Globus pallidus (tissue), 1 donor: ENCODE measurements at regions not wholly inside any gene's neighbourhood (a gene's known extent, or its start where the extent isn't known, plus 50 kb on each side); places are given as distances from the start of the nearest gene placed in this dataset.

Experiments
- DNase-seq: peaks from one replicate; pipeline ENCODE4 v3.0.0-alpha.2; 2015; ENCODE audit warnings: low spot score

DNA sequence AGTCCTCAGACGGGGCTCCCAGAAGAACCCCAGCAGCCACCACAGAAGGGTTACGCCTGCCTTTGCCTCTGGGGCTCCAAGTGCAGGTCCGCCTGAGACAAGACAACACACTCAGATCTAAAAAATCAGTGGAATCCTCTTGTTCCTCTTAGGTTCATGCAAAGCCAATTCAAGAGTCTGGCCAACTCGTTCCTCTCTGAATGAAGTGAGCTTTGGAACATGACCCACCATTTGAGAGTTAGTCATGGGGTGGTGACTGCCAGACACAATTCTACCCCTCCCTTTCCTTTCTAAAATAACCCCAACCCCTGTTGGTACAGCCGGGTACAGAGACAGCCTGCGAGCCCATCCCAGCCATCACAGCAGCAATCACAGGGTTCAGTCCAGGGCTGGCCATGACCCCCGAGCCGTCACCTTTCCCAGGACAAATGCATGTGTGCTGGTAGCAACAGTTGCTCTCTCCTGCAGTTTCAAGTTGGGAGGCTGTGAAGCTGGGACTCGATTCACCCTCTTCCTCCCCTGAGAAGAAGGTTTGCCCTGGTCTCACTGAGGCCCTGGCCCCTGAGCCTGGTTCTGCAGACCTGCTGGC is 183.1 kb upstream of the SH3BP4 start:
- no peak for DNase-seq

DNA sequence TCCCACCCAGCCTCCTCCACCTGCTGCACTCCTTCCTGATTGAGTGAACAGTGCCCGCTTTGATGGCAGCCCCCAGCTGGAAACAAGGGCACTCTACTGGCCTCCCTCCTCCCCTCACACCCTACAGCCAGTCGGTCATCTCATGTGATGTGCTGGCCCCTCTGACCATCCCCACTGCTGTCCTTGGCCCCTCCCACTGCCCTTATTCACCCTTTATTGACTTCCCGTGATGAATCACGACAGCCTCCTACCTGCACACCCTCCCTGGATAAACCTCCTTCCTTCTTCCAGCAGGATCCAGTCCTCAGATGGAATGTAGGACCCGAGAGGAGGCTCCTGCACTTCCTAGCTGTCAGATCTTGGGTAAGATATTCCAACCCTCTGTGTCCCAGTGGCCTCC is 186.5 kb upstream of the SH3BP4 start:
- no peak for DNase-seq

DNA sequence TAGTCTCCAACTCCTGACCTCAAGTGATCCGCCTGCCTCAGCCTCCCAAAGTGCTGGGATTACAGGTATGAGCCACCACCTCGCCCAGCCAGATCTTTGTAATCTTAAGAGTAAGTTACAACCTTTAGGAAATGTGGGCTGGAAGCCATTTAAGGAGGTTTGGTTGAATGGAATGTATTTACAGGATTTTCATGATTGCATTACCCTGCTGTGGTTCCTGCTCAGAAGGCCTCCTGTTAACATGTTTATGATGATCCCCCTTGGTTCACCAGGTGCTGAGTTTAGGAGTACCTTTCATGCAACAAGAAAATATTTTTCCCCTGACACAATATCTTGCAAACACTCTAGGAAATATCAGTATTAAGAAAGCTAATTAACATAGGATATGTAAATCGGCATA is 187.4 kb upstream of the SH3BP4 start:
- DNase-seq: no peak

DNA sequence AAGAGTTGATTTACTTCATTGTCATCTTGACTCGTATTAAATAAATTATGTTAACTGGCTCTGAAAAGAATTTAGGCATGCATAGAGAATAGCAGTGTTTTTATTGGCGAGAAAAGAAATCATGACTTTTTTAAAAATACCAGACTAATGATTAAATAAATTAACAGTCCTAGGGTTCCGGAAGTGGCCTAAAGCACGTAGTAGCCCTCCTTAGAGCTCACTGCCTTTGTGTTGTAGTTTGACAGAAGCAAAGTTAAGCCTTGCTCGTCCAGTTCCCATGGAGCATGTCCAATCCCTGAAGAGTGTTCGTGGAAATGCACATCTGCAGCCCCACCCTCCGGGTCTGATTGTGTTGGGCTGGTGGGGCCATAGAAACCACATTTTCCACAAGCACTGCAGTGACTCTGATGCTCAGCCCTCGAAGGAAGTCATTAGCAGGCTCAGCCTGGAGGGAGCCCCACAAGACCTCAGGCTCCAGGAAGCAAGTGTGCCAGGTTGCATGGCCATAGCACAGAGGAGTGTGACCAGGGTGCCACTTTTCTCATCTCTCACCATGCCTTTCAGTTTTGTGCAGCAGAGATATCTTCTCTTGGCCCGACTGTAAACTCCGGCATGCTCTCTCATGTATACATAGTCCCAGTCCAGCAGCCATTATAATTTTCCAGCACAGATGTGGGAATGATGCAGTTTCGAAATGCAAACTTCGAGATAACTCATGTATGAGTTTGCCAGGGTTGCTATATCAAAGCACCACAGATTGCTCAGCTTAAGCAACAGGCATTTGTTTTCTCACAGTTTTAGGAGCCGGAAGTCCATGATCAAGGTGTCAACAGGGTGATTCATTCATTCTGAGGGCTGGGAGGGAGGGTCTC is 188.6 kb upstream of the SH3BP4 start:
- no peak for DNase-seq

DNA sequence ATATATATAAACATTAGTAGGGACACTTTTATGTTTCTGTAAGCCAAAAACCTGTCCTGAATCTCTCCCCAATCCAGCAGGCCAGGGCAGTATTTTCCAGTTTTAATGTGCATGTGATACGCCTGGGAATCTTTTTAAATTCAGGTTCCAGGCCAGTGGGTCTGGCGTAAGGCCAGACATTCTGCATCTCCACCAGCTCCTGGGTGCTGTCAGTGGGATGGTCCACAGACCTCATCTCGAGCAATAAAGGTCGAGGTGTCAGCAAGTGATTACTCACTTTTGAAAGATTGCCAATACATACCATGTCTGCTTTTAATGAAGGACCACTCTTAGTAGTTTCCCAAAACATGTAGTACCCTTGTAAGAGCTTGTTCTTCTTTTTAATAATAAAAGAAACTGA is 189.9 kb upstream of the SH3BP4 start:
- no peak for DNase-seq

DNA sequence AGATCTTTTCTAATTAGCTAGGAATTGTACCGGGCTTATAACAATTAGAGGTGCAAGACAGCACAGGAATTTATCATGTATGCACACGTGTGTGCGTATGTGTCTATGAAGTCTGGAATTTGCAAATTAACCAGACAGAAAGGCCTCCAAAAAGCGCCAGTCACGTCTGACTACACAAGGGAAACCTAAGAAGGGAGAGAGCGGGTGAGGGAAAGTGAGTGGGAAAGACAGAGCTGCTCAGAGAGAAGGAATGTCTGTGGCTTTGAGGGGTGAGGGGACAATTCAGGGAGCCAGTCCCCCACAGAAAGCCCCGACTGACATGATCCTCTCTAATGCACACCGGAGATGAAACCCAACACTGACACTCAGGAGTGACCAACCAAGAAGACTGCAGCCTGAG is 197.7 kb upstream of the SH3BP4 start:
- no peak for DNase-seq

DNA sequence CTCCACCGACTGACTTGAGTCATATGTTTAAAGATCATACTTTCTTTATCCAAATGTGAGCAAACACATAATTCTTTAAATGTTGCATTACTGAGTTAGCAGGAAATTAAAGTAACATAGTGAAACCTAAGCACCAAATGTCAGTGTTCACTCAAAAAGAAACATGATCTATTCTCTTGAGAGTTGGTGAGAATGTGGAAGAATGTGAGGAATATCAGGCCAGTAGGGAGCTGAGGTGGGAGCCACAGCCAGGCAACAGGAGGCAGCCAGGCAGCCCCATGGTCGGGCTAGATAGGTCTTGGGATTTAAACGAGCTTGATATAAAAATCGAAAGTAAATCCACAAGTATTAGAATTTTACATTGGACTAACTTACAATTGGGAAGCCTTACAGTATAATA is 198.1 kb upstream of the SH3BP4 start:
- no peak for DNase-seq

DNA sequence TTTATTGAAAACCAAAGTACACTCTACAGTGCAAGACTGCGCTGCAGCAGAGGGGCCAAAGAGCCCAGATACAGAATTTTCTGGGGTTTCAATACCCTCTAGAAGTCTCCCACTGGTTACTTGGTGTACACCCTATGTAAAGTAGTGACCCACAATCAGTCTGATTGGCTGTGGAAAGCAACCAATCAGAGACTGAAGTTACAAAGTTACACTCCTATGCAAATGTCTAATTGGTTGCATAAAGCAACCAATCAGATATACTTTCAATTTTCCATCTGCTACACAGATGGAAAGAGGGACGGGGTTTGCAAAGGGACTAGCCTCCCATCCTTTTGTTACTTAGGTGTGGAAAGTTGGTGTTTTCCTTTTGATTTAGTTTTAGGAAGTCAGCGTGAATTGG is 198.9 kb upstream of the SH3BP4 start:
- no peak for DNase-seq

DNA sequence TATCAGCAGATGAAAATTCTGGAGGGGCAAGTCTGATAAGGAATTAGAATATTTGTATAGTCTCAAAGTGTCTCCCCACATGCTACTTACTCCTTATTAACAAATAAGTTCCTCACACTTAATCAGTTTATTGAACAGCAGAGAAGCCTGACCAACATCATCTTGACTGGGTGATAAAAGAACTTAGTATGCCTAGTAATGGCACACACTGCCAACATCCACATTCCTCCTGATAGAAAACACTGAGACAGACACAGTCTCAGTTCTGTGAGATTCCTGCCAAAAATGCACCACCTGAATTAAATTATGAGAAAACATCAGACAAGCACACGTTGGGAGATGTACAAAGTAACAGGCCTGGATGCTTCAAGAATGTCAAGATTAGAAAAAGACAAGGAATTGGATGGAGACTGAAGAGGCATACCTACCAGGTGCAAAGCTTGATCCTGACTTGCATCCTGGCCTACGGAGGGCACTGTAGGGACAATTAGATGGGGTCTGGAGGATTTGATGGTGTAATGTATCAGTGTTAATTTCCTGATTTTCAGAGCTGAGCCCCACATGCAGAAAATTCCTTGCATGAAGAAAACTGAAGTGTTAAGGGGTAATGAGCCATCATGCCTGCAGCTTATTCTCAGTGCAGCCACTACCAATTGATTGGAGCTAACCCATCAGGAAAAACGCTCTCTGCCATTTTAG is 200.4 kb upstream of the SH3BP4 start:
- no peak for DNase-seq

DNA sequence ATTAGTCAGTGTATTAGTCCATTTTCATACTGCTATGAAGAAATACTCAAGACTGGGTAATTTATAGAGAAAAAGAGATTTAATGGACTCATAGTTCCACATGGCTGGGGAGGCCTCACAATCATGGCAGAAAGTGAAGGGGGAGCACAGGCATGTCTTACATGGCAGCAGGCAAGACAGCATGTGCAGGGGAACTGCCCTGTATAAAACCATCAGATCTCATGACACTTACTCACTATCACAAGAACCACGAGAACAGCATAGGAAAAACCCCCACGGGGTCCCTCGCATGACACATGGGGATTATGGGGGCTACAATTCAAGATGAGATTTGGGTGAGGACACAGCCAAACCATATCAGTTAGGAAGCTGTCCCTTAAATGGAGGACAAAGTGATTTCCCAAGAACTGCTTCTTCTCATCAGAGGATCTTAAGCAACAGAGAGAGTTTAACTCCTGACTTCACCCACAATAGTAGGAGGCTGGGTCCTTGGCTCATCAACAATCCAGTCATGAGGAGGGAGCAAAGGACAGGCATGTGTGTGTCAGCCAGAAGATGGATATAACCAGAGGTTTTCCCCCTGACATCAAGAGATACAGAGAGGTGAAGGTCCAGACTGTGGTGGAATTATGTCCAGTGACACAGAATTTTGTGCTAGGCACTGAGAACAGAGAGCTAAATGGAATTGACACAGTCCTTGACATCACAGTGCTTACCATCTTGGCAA is 203.8 kb upstream of the SH3BP4 start:
- no peak for DNase-seq

DNA sequence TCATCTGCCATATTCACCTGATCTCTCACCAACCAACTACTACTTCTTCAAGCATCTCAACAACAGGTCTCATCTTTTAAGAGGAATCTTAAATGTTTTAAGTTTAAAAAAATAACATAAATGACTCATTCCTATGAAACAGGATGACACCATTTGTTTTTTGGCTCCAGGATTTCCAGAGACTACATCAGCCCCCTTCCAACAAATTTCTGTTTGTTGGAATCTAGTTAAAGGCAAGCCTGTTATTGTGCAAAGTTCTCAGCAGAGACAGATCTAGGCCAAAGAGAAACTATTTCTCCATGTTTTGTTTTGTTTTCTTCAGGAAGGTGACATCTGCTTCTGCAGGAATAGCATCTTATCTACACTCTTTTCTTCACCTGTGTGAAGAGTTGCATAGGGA is 204.8 kb upstream of the SH3BP4 start:
- DNase-seq: no peak

DNA sequence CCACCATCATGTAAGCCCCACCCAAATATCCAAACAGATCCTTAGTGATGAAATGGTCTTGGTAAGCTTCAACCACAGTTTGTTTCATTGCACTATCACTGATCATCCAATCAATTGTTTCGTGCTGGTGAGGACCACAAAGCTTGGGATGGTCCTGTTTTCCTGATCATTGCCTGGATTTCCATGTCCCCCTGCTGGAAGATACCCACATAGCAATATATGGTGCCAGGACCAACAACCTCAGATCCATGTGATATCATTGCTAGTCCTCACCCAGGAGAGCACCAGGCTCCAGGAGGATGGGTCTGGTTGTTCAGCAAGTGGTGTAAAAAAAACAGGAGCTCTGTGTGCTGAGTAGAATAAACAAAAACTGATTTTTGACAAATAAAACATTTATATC is 206.5 kb upstream of the SH3BP4 start:
- DNase-seq: no peak

DNA sequence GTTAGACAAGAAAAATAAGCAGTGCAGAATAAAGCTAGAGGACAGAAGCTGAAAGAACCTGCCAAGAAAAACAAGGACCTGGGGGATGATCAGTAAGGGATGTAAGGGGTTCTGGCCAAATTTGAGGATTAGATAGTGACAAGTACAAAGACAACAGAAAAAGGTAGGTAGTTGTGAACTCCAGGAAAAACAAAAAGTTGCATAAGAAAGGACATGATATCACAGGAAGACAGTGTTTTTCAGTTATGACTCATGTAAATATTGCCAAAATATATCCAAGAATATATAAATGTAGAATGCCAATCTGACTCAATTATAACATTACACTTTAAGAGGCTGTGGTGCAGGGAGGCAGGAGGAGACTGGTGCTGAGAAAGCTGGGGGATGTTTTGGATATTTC is 209.8 kb upstream of the SH3BP4 start:
- DNase-seq: no peak

DNA sequence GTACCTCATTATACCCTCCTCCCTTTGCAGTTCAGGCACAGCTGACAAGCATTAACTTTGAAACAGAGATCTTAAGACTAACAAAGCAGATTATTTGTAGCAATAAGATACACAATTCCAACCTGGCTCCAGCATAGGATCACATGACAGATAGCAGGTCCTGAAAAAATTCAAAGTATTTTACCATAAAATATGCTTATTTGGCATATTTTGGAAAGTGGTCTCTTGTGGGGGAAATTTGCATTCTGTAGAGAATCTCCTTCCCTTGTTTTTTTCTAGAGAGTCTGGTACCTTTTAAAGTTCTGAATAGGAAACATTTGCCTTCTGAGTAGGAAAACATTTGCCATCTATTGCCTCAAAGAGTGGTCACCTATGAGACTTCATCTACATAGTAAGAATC is 212.8 kb upstream of the SH3BP4 start:
- DNase-seq: no peak

DNA sequence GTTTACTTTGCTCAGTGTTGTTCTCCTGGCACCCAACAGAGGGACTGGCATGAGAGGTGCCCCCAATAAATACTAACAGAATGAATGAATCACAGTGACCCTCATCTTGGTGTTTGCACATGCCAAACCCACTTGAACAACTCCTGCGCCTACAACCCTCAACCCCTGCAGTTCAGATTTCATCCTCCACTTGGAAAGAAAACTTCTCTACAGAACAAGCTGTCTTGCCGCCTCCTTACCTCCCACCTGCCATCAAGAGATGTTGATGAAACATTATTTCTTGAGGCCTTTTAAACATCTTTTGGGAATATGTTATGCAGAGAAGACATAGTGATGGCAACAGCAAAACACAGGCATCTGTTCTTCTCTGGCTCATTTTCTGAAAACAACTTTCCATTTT is 216.0 kb upstream of the SH3BP4 start:
- DNase-seq: no peak

DNA sequence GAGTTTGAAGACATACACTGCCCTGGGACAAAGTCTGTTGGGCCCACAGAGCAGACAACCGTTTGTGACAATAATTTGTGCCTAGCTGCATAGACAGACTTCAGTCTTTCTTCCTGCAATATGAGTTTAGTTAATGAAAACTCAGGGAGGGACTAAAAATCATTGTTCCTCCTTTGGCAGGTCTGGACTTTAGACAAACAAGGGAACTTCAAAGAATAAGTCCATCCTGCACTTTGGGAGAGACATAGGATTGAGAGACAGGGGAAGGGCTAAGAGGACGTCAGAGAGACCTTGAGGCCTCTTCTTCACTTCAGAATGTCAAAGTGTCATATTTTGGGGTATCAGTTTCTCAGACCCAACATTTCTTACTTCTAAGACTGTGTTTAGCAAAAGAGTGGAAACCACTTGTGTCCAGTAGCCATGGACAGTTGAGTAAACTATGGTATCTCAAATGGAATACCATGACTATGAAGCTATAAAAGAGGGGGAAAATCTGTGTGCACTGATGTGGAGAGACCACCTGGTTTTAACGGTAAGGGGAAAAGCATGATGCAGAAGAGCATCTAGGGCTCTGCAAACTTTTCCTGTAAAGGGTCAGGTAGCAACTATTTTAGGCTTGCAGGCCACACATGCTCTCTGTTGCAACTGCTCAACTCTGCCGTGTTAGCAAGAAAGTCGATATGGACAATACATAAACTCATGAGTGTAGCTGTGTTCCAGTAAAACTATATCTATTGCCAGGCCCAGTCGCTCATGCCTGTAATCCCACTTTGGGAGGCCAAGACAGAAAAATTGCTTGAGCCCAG is 217.8 kb upstream of the SH3BP4 start:
- DNase-seq: no peak

DNA sequence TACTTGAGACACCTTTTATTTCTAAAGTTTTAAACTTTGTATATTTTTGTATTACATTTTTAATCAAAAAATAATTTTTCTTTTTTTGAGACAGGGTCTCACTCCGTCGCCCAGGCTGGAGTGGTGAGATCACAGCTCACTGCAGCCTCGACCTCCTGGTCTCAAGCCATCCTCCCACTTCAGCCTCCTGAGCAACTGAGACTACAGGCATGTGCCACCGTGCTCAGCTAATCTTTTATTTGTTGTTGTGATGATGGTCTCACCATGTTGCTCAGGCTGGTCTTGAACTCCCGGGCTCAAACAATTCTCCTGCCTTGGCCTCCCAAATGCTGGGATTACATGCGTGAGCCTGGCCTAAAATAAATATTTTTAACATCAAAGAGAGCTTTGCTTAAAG is 218.7 kb upstream of the SH3BP4 start:
- no peak for DNase-seq

DNA sequence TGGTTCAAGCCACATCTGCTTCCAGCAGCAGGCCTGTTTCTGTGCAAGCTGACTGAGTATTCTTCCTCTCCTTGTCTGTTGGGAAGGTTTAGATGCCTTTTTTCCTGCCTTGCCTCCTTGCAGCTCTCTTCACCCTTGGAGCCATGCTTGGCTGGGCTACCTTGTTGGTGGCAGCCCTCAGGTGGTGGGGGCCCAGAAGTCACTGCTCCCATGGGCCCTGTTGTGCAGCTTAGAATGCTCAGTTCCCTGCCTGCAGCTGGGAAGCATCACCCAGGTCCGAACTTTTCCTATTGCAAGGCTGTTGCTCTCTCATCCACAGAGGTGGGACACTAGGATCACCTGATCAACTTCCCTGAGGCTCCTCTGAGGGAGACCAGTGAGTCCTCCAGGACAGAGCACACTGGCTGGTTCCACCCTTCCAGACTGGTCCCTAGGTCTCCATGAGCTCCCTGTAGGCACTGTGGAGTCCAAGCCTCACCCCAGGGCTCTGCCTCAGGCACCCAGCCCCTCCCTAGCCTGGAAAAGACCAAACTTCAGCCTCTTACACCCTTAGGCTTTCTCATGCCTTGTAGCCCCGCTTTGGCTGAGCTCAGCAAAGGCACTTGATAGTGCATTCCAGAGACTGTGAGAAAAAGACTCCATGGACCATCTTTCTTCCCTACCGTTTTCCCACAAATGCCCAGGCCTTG is 219.3 kb upstream of the SH3BP4 start:
- DNase-seq: no peak

DNA sequence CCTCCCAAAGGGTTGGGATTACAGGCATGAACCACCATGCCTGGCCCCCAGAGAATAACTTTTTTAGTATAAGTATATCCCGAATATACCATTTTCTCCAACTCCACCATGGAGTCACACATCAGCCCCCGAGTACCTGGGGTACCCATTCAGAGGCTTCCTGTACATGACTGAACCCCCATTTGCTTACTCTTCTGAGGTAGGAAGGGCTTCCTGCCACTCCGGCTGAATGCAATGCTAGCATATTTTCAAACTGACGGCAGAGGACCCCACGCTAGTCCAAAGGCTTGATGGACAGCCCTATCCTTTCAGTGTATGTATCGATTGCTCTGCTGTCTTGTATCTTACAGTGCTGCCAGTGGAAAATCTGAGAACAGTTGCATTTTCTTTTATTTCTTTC is 220.6 kb upstream of the SH3BP4 start:
- DNase-seq: no peak

DNA sequence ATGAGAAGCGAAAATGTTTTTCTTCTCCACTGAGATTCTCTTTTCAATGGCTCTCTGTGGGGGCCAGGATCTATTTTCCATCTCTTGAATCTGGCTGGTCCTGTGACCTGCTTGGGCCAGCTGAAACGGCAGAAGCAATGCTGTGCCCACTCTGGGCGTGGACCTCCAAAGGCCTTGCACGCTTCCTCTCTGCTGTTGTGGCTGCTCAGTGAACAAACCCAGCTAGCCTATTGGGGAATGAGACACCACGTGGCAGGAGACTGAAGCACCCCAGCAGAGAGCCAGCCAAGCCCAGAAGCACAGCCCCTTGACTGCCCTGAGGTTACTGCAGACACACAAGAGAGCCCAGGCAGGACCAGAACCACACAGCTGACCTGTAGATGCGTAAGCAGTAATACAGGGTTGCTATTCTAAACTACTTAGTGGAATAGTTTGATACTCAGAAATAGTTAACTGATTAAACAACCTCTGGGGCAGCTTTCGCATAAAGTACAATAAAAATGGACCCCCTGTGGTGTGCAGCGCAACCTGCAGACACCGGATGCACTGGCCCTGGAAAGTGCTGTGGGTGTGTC is 221.7 kb upstream of the SH3BP4 start:
- no peak for DNase-seq
